Adrenal gland (tissue), 5 donors: ENCODE measurements at regions not wholly inside any gene's neighbourhood (a gene's known extent, or its start where the extent isn't known, plus 50 kb on each side); places are given as distances from the start of the nearest gene placed in this dataset.

Experiments
- POLR2A ChIP-seq, 2 donors: fragments of 450-650 bp; IDR thresholded peaks; one replicate each; pipeline ENCODE4 v1.6.1; 2017; ENCODE audit warnings: antibody characterized with exemption in 2 of 2, mild to moderate bottlenecking in 2 of 2, moderate library complexity in 1 of 2
- TF ChIP-seq, protein P1 (sequence below), 6 experiments: fragments of 450-650 bp in 4 of 6; fragments of 200-600 bp in 2 of 6; sonication (generic) in 1 of 6; IDR thresholded peaks; 1 replicate in 5 of 6; 2 replicates in 1 of 6; pipeline versions ENCODE4 v1.5.1 to v1.8.0; 2016 to 2021; ENCODE audit warnings: antibody characterized with exemption in 6 of 6, mild to moderate bottlenecking in 2 of 6, moderate library complexity in 1 of 6
- donor health status: DM: no; HTN: no; CAD: no.

DNA sequence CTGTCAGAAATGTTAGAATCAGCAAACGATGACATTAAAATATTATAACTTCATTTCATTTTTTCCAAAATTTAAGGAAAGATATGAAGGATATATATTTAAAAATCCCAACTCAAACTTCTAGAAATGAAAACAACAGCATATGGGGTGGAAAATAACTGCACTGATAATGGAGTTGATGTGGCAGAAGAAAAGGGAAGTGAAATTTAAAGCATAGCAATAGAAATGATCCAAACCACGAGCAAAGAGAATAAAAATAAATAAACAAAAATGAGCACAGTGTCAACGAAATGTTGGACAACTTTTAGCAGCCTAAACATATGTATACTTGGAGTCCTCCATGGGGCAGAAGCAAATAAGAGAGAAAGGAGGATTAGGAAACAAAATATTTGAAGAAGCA, 280.2 kb downstream of the KCNJ3 start:
- TF ChIP-seq POLR2A (IDR thresholded peaks at IDR 0.05): no peak
- TF ChIP-seq, protein P1, sequence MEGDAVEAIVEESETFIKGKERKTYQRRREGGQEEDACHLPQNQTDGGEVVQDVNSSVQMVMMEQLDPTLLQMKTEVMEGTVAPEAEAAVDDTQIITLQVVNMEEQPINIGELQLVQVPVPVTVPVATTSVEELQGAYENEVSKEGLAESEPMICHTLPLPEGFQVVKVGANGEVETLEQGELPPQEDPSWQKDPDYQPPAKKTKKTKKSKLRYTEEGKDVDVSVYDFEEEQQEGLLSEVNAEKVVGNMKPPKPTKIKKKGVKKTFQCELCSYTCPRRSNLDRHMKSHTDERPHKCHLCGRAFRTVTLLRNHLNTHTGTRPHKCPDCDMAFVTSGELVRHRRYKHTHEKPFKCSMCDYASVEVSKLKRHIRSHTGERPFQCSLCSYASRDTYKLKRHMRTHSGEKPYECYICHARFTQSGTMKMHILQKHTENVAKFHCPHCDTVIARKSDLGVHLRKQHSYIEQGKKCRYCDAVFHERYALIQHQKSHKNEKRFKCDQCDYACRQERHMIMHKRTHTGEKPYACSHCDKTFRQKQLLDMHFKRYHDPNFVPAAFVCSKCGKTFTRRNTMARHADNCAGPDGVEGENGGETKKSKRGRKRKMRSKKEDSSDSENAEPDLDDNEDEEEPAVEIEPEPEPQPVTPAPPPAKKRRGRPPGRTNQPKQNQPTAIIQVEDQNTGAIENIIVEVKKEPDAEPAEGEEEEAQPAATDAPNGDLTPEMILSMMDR (IDR thresholded peaks at IDR 0.05): no peak
